ENCODE measurements at regions not wholly inside any gene's neighbourhood (a gene's known extent, or its start where the extent isn't known, plus 50 kb on each side); places are given as distances from the start of the nearest gene placed in this dataset.

- H3K27me3 Mint-ChIP-seq (ENCODE audit: insufficient read depth, low read depth), result peaks cover 8% of the 10 kb centered on the region
- H3K4me2 ChIP-seq, result no peak overlapping the region
- no peak for DNase-seq (ENCODE audit: low spot score)
- no peak overlapping the region for H3K4me3 Mint-ChIP-seq
- H3K27ac ChIP-seq, result no peak overlapping the region
- no peak for TF ChIP-seq EZH2phosphoT487 (IDR thresholded peaks at IDR 0.05)
- no peak for TF ChIP-seq CTCF (IDR thresholded peaks at IDR 0.05)
- TF ChIP-seq EZH2 (IDR thresholded peaks at IDR 0.05), result no peak
- peaks cover 7% of the 10 kb centered on the region for H3K9me3 Mint-ChIP-seq
- H3K79me2 ChIP-seq (ENCODE audit: low read depth), result no peaks in the 10 kb centered on the region
- no peaks in the 10 kb centered on the region for H3K9me3 ChIP-seq (ENCODE audit: low read depth)
- no peaks in the 10 kb centered on the region for H3K36me3 Mint-ChIP-seq
- no peaks in the 10 kb centered on the region for H3K27me3 ChIP-seq
- peaks cover 8% of the 10 kb centered on the region for H3K4me1 Mint-ChIP-seq
- H3F3A ChIP-seq (ENCODE audit: low read depth), result peaks cover 19% of the 10 kb centered on the region
- no peak overlapping the region for H3K9ac ChIP-seq
- no peaks in the 10 kb centered on the region for H3K36me3 ChIP-seq
- H3K4me1 ChIP-seq, result peaks cover 19% of the 10 kb centered on the region
- H3K4me3 ChIP-seq, result no peak overlapping the region
- H4K20me1 ChIP-seq (ENCODE audit: low read depth), result no peaks in the 10 kb centered on the region
- peak overlapping the region; percentile 59 for H3K27ac Mint-ChIP-seq
- no peak overlapping the region for H2AFZ ChIP-seq (replicated peaks)
Observed at GRCh38 chr2:62369541-62370202, 136.3 kb downstream of the TMEM17 start.

- H4K20me1 ChIP-seq (ENCODE audit: low read depth), result no peaks in the 10 kb centered on the region
- peaks cover 12% of the 10 kb centered on the region for H3K4me1 Mint-ChIP-seq
- H3K9me3 Mint-ChIP-seq, result peaks cover 3% of the 10 kb centered on the region
- no peaks in the 10 kb centered on the region for H3K36me3 ChIP-seq
- H3K9ac ChIP-seq, result no peak overlapping the region
- H3K27me3 Mint-ChIP-seq (ENCODE audit: insufficient read depth, low read depth), result peaks cover 7% of the 10 kb centered on the region
- H3K36me3 Mint-ChIP-seq, result no peaks in the 10 kb centered on the region
- peaks cover 4% of the 10 kb centered on the region for H3F3A ChIP-seq (ENCODE audit: low read depth)
- no peak for TF ChIP-seq EZH2phosphoT487 (IDR thresholded peaks at IDR 0.05)
- TF ChIP-seq CTCF (IDR thresholded peaks at IDR 0.05), result no peak
- no peak for TF ChIP-seq EZH2 (IDR thresholded peaks at IDR 0.05)
- H3K4me3 Mint-ChIP-seq, result no peak overlapping the region
- H2AFZ ChIP-seq (replicated peaks), result no peak overlapping the region
- H3K9me3 ChIP-seq (ENCODE audit: low read depth), result no peaks in the 10 kb centered on the region
- no peak overlapping the region for H3K27ac ChIP-seq
- no peak for DNase-seq (ENCODE audit: low spot score)
- no peaks in the 10 kb centered on the region for H3K79me2 ChIP-seq (ENCODE audit: low read depth)
- H3K4me1 ChIP-seq, result peaks cover 18% of the 10 kb centered on the region
- H3K4me2 ChIP-seq, result no peak overlapping the region
- no peak overlapping the region for H3K4me3 ChIP-seq
- no peaks in the 10 kb centered on the region for H3K27me3 ChIP-seq
- H3K27ac Mint-ChIP-seq, result peak overlapping the region; percentile 60
Observed at GRCh38 chr2:62364791-62365528, 141.0 kb downstream of the TMEM17 start.

GRCh38 chr2:62363166-62363565 lies 142.8 kb downstream of the TMEM17 start:
- Mint-ChIP-seq H3K4me1 (peaks cover 6% of the 10 kb centered on the region), H3K27me3 (ENCODE audit: insufficient read depth, low read depth) (peaks cover 5% of the 10 kb centered on the region), H3K9me3 (no peaks in the 10 kb centered on the region), H3K27ac (no peak overlapping the region), H3K4me3 (no peak overlapping the region), H3K36me3 (no peaks in the 10 kb centered on the region)
- Histone ChIP-seq H3K9ac (no peak overlapping the region), H3K79me2 (ENCODE audit: low read depth) (no peaks in the 10 kb centered on the region), H3K27ac (no peak overlapping the region), H3K36me3 (no peaks in the 10 kb centered on the region), H3K9me3 (ENCODE audit: low read depth) (no peaks in the 10 kb centered on the region), H3K4me2 (no peak overlapping the region), H3K4me1 (peaks cover 14% of the 10 kb centered on the region), H4K20me1 (ENCODE audit: low read depth) (no peaks in the 10 kb centered on the region), H3K4me3 (no peak overlapping the region), H3K27me3 (no peaks in the 10 kb centered on the region), H3F3A (ENCODE audit: low read depth) (no peaks in the 10 kb centered on the region), H2AFZ (replicated peaks) (no peak overlapping the region)
- DNase-seq (ENCODE audit: low spot score), result no peak
- no peak for TF ChIP-seq CTCF (IDR thresholded peaks at IDR 0.05)
